Renal pelvis (tissue), 1 donor: ENCODE measurements at regions not wholly inside any gene's neighbourhood (a gene's known extent, or its start where the extent isn't known, plus 50 kb on each side); places are given as distances from the start of the nearest gene placed in this dataset.

Source experiments
- DNase-seq: peaks from one replicate; pipeline ENCODE4 v3.0.0-alpha.2; 2013

DNA sequence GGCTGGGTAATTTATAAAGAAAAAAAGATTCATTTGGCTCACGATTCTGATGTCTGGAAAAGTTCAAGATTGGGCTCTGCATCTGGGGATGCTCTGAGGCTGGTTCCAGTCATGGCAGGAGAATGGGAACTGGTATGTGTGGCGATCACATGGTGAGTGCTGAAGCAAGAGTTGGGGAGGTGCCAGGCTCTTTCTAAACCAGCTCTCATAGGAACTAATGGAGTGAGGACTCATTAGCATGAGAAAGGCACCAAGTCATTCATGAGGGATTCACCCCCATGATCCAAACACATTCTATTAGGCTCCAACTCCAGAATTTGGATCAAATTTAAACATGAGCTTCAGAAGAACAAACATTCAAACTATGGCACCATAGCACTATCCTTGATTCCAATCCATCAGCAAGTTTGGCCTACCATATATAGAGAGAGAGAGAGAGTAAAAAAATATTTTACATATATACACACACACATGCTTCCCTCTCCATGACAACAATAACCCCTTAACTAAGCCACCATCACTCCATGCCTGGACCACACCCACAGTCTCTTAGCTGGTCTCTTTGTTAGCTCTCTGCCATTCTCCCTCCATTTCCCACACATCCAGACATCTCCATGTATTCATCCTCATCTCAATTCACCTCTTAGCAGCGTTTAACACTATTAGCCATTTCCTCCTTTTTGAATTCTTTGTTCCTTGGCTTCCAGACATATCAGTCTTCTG is 57.9 kb downstream of the NPY start:
- DNase-seq, result no peak

DNA sequence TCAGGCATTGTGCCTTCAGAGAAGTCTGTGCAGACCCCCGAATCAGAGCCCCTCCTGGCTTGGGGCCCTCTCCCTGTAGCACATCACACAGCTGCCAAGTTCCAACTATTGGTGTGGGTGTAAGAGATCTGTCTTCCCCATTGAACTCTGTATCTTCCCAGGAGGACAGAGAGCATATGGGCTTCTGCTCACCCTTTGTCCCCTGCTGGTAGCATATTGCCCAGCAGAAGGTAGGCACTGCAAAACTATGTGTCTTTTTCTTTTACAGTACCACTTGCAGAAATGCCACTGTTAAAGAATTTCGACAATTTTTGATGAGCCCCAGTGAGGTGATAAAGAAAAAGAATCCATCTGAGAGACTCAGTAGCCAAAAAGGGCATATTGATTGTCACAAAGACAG is 59.6 kb downstream of the NPY start:
- no peak for DNase-seq

- no peak for DNase-seq
These were observed 62.1 kb downstream of the NPY start for GRCh38 chr7:24346129-24346528.

- no peak for DNase-seq
These were observed 62.7 kb downstream of the NPY start for GRCh38 chr7:24346716-24347115.

DNA sequence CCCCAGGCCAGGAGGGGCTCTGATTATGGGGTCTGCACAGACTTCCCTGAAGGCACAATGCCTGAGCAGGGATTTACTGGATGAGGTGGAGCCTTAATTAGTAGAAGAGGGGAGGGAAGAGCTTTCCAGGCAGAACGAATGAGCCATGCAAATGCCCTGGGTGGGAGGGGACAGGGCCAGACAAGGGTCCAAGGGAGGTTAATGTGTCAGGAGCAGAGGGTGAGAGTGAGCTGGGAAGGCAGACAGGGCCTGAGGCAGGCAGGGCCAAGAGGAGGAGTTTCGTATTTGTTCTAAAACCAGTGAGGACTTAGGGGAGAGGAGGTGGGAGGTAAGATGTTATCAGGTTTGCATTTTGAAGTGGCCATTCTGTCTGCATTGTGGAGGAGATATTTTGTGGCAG is 65.3 kb downstream of the NPY start:
- no peak for DNase-seq

GRCh38 chr7:24354456-24354855 is 70.5 kb downstream of the NPY start:
- DNase-seq, result no peak

DNA sequence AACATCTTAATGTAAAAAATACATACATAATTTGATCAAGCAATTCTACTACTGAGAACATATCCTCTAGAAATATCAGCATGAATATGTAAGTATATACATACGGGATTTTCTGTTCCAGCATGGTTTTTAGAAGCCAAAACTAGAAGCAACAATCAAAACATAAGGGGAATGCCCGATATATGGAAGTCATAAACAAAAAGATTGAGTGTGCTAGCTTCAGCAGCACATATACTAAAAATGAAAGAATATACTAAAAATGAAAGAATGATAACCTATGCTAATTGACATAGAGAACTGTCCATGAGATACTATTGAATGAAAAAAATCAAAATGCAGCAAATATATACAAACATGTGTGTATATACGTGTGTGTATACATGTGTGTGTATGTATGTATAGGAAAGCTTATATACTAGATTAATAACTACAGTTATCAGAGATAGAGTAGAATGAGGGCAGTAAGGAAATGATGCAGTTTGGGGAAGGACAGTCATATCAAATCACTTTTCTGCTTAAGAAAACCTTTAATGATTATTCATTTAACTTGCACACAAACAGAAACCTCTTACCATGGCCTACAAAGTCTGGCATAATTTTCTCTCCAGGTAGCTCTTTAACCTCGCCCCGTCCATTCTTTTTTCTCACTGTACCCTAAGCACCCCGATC is 72.9 kb downstream of the NPY start:
- no peak for DNase-seq

- no peak for DNase-seq
These were observed 77.0 kb downstream of the NPY start for GRCh38 chr7:24361001-24361400.

GRCh38 chr7:24365606-24366005 is 81.6 kb downstream of the NPY start:
- no peak for DNase-seq

DNA sequence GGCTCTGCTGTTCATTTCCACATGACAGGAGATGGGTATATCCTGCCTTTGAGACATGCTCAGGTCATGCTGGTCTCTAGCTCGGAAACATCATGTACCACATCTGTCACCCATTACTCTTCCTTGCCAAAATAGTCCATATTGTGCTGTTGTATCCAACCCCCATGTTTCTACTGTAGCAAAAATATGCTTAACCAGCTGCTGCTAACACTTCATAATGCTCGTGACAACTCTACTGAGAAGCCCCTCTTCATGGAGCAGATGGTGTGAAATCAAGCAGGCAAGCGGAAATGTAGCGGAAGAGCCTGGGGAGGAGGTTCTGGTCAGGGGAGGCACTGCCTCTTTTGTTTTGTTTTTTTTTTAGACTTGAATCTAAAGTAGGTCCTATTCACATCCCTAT is 82.9 kb downstream of the NPY start:
- no peak for DNase-seq

- DNase-seq, result no peak
These were observed 84.2 kb downstream of the NPY start for GRCh38 chr7:24368161-24368560.

DNA sequence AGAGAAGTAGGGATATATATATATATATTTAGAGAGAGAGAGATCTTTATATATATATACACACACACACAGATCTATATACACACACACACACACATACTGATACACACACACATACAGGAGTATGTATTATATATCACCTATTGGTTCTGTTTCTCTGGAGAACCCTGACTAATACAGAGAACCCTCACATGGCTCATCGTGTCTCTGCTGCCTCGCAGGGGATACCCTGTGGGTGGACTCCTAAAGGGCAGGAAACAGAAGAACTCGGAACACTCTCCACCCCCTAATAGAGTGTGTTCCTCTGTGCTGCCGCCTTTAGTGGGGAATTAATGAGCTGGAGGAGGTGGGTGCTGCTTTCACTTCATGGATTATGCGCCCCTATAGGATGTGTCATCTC is 86.6 kb downstream of the NPY start:
- no peak for DNase-seq

DNA sequence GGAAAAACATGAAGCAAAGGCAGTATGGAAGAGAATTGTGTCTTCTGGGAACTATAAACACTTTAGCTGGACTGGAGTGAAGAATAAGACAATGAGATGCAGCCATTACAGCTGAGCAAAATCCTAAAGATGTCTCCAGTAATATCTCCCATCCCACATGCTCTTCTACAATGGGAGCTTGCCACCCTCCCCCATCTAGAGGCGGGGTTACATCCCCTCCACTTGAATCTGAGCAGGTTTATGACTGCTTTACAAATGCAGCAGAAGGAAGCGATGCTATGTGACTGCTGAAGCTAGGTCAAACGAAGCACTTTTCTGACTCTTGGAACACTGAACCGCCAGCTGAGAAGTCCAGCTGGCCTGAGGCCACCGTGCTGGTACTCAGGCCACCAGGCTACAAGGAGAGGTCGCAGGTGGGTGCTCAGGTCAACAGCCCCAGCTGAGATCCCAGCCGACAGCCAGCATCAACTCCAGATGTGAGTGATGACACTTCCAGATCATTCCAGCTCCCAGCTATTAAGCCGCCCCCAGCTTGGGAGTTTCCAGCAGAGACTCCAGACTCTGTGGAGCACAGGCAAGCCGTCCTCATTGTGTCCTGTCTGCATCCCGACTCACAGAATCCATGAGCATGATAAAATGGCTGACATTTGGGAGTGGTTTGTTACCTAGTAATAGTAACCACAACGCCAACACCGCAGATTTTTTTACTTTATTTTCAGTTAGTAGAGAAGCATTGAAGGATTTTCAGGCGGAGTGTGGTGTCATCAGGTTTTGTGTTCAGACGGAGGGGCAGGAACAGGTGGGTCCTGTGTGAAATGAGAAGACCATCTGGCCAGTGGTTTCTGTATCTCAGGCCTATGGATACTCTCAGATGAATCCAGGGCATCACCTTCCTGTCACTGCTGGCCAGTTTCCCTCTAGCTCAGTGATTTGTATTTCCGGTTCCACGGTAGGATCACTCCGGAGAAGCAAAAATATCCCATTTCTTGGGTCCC is 89.3 kb downstream of the NPY start:
- DNase-seq, result no peak

- no peak for DNase-seq
These were observed 95.1 kb downstream of the NPY start for GRCh38 chr7:24378871-24379616.

DNA sequence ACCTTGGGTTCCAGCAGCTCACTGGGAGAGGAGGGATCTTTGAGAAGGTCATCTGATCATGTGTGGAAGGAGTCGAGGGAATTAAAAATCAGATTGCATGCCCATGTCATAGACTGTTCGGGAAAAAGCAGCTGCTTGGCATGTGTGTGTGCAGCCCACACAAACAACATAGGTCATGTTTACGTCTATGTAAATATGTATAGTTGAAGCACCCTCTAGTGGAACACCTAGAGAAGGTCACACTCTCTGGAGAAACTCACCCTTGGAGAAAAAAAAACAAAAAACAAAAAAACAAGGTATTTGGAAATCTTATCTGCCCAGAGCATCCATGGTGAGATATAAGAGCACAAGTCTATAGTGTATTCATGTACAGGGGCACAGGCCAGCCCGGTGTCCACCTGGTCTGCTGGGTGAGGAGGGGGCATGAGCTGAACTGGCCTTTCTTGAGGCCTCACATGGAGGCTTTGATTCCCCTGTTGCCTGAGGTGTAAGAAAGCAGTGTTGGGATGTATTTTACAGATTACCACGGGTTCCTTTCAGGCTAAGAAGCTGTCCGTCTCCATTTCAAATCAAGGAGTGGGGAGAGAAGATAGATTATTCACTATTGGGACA is 98.0 kb downstream of the NPY start:
- DNase-seq, result no peak

- DNase-seq, result no peak
These were observed 99.1 kb downstream of the NPY start for GRCh38 chr7:24383055-24383454.

- no peak for DNase-seq
These were observed 100.5 kb downstream of the NPY start for GRCh38 chr7:24384362-24385030.

GRCh38 chr7:24388212-24388611 is 104.2 kb downstream of the NPY start:
- DNase-seq, result no peak

DNA sequence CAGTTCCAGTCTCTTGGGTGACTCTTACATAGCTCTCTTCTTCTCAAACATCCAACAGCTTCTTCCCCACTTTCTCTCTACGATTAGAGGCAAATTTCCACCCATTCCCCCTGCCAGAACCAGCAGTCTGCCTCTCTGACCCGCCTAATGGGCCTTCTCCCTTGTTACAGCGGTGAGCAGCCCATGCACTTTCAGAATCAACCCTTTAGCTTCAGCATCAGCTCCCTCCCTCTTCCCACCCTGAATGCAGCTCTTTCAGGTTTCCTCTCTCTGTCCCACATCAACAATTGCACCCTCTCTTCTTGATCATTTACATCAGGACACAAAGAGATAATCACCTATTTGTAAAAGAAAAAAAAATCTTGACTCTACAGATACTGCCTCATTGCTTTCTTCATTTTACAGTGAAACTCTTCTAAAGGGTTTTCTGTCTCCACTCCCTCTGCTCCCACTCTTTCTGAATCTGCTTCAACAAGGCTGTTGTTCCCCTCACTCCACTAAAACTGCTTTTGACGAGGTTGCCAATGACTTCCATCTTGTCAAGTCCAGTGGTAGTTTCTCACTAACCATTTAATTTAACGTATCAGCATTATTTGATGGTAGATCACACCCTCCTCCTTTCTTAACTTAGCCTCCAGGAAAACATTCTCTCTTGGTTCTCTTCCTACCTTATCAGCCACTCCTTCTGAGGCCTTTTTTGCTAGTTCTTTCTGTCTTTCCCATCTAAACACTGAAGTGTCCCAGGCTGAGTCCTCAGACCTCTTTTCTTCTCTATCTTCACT is 106.6 kb downstream of the NPY start:
- DNase-seq, result no peak

DNA sequence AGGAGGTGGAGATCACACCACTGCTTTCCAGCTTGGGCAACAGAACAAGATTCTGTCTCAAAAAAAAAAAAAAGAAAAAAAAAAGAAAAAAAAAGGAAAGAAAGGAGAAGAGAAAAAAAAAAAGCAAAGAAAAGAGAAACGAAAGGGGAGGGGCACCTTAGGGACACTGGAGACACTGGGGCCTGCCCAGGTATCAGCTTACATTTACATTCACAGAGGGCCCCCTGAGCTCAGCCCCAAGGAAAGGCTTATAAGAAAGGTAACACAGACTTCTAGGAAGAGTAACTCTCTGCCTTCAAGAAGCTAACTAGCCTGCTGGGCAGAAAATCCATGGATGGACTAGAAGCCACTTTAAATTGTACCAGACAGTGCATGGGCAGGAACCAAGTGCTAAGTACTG is 108.8 kb downstream of the NPY start:
- no peak for DNase-seq
